ENCODE measurements at regions not wholly inside any gene's neighbourhood (a gene's known extent, or its start where the extent isn't known, plus 50 kb on each side); places are given as distances from the start of the nearest gene placed in this dataset.

DNA sequence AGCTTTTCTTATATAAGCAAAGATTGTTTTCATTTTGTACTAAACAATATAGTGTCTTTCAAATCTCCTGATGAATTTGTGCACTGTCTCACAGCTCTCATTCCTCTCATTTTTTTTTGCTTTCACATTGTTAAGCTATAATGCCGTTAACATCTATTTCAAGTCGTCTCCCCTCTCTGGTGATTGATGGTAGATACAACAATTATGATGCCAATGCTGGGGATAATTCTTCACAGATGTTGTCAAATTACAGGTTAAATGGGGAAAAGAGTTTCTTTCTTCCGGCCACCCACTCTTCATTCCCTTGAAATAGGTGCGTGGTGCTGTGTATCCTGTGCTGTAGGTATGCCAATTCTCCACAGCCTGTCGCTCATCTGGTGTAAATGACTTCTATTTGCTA is 1053.7 kb upstream of the ZEB2 start:
- TF ChIP-seq ZNF223 (tag by site-specific recombination; IDR thresholded peaks at IDR 0.05) = no peak
- no peak for TF ChIP-seq HOXA7 (CRISPR knock-in tag; IDR thresholded peaks at IDR 0.05; ENCODE audit: borderline replicate concordance)
- TF ChIP-seq, protein P1, sequence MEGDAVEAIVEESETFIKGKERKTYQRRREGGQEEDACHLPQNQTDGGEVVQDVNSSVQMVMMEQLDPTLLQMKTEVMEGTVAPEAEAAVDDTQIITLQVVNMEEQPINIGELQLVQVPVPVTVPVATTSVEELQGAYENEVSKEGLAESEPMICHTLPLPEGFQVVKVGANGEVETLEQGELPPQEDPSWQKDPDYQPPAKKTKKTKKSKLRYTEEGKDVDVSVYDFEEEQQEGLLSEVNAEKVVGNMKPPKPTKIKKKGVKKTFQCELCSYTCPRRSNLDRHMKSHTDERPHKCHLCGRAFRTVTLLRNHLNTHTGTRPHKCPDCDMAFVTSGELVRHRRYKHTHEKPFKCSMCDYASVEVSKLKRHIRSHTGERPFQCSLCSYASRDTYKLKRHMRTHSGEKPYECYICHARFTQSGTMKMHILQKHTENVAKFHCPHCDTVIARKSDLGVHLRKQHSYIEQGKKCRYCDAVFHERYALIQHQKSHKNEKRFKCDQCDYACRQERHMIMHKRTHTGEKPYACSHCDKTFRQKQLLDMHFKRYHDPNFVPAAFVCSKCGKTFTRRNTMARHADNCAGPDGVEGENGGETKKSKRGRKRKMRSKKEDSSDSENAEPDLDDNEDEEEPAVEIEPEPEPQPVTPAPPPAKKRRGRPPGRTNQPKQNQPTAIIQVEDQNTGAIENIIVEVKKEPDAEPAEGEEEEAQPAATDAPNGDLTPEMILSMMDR (tag by site-specific recombination; IDR thresholded peaks at IDR 0.05) = no peak
- no peak for TF ChIP-seq ATF2 (tag by site-specific recombination; IDR thresholded peaks at IDR 0.05; ENCODE audit: low read depth)
- no peak for TF ChIP-seq ZNF510 (tag by site-specific recombination; IDR thresholded peaks at IDR 0.05; ENCODE audit: insufficient replicate concordance)
- no peak for TF ChIP-seq ZNF138 (tag by site-specific recombination; IDR thresholded peaks at IDR 0.05; ENCODE audit: borderline replicate concordance)
- TF ChIP-seq REPIN1 (tag by site-specific recombination; IDR thresholded peaks at IDR 0.05; ENCODE audit: low read depth) = no peak
- TF ChIP-seq, protein P2, sequence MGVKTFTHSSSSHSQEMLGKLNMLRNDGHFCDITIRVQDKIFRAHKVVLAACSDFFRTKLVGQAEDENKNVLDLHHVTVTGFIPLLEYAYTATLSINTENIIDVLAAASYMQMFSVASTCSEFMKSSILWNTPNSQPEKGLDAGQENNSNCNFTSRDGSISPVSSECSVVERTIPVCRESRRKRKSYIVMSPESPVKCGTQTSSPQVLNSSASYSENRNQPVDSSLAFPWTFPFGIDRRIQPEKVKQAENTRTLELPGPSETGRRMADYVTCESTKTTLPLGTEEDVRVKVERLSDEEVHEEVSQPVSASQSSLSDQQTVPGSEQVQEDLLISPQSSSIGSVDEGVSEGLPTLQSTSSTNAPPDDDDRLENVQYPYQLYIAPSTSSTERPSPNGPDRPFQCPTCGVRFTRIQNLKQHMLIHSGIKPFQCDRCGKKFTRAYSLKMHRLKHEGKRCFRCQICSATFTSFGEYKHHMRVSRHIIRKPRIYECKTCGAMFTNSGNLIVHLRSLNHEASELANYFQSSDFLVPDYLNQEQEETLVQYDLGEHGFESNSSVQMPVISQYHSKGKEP (tag by site-specific recombination; IDR thresholded peaks at IDR 0.05) = no peak
- no peak for TF ChIP-seq ZNF19 (tag by site-specific recombination; IDR thresholded peaks at IDR 0.05; ENCODE audit: low read depth)

All from HEK293 (cell line).